PFSK-1 (cell line): ENCODE measurements at regions not wholly inside any gene's neighbourhood (a gene's known extent, or its start where the extent isn't known, plus 50 kb on each side); places are given as distances from the start of the nearest gene placed in this dataset.
A peak's percentile ranks its signal among the peaks of the same experiment; 100 is the strongest.

ENCODE experiments used
- FOXP2 ChIP-seq: optimal IDR thresholded peaks from 2 replicates; pipeline ENCODE3; 2011; ENCODE audit warnings: borderline replicate concordance, control low read depth, inconsistent platforms; ENCODE audit not compliant: insufficient read depth; ENCODE audit errors: extremely low read length, extremely low read depth
- POLR2AphosphoS5 ChIP-seq: IDR thresholded peaks from 2 replicates; pipeline ENCODE4 v1.6.1; 2012; ENCODE audit warnings: low read depth, mild to moderate bottlenecking, control low read depth, low read length, moderate library complexity
- SIN3A ChIP-seq: IDR thresholded peaks from 2 replicates; pipeline ENCODE4 v1.6.1; 2012; ENCODE audit warnings: mild to moderate bottlenecking, low read length, moderate library complexity, borderline replicate concordance; ENCODE audit not compliant: insufficient read depth
- TAF1 ChIP-seq: IDR thresholded peaks from 2 replicates; pipeline ENCODE4 v1.6.1; 2012; ENCODE audit warnings: low read length, control low read depth, borderline replicate concordance; ENCODE audit not compliant: insufficient read depth
- TF ChIP-seq, protein P1 (sequence below), 2 experiments: IDR thresholded peaks; 2 replicates each; pipeline versions ENCODE4 v1.6.1 to v1.8.0; 2011 to 2012; ENCODE audit warnings: low read depth in 2 of 2, low read length in 2 of 2, control low read depth in 1 of 2, inconsistent platforms in 1 of 2, mild to moderate bottlenecking in 1 of 2, moderate library complexity in 1 of 2; ENCODE audit not compliant: insufficient read depth in 1 of 2

- TF ChIP-seq, protein P1, sequence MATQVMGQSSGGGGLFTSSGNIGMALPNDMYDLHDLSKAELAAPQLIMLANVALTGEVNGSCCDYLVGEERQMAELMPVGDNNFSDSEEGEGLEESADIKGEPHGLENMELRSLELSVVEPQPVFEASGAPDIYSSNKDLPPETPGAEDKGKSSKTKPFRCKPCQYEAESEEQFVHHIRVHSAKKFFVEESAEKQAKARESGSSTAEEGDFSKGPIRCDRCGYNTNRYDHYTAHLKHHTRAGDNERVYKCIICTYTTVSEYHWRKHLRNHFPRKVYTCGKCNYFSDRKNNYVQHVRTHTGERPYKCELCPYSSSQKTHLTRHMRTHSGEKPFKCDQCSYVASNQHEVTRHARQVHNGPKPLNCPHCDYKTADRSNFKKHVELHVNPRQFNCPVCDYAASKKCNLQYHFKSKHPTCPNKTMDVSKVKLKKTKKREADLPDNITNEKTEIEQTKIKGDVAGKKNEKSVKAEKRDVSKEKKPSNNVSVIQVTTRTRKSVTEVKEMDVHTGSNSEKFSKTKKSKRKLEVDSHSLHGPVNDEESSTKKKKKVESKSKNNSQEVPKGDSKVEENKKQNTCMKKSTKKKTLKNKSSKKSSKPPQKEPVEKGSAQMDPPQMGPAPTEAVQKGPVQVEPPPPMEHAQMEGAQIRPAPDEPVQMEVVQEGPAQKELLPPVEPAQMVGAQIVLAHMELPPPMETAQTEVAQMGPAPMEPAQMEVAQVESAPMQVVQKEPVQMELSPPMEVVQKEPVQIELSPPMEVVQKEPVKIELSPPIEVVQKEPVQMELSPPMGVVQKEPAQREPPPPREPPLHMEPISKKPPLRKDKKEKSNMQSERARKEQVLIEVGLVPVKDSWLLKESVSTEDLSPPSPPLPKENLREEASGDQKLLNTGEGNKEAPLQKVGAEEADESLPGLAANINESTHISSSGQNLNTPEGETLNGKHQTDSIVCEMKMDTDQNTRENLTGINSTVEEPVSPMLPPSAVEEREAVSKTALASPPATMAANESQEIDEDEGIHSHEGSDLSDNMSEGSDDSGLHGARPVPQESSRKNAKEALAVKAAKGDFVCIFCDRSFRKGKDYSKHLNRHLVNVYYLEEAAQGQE (IDR thresholded peaks at IDR 0.05; ENCODE audit: insufficient read depth in 1 of 2, low read depth in 2 of 2, low read length in 2 of 2), result no peak
- TF ChIP-seq POLR2AphosphoS5 (no peak), TAF1 (no peak), SIN3A (peak; percentile 93; the same call in 1 of the 2 replicates), FOXP2 (no peak)
These were observed 323.2 kb upstream of the INTU start for GRCh38 chr4:127309369-127310102.

DNA sequence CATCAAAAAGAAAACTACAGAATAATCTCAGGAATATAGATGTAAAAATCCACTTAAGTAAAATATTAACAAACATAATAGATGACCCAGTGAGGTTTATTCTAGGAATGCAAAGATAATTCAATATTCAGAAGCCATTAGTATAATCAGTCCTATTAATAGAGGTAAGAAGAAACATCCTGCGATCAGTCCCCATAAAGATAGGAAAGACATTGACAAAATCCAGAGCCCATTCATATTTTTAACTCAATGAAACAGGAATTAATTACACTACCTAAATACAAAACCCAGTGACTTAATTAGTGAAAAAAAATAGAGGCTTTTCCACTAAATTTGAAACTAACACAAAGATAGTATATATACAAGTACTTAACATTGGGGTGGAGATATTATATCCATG is 321.4 kb upstream of the INTU start:
- no peak for TF ChIP-seq POLR2AphosphoS5
- TF ChIP-seq, protein P1 (IDR thresholded peaks at IDR 0.05; ENCODE audit: insufficient read depth in 1 of 2, low read depth in 2 of 2, low read length in 2 of 2), result no peak
- no peak for TF ChIP-seq TAF1
- no peak for TF ChIP-seq SIN3A
- no peak for TF ChIP-seq FOXP2

DNA sequence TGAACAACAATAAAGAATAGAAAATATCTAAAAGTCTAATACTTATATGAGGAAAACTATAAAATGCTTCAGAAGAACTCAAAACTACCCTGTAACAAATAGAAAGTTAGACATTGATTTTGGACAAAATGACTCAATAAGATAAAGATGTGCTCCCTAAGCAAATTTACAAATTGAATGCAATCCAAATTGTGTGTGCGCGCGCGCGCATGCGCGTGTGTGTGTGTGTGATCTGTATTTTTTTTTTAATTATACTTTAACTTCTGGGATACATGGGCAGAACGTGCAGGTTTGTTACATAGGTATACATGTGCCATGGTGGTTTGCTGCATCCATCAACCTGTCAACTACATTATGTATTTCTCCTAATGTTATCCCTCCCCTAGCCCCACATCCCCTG is 320.8 kb upstream of the INTU start:
- TF ChIP-seq SIN3A (no peak), POLR2AphosphoS5 (no peak), TAF1 (no peak), FOXP2 (no peak)
- TF ChIP-seq, protein P1 (IDR thresholded peaks at IDR 0.05; ENCODE audit: insufficient read depth in 1 of 2, low read depth in 2 of 2, low read length in 2 of 2), result no peak

- TF ChIP-seq POLR2AphosphoS5, result no peak
- TF ChIP-seq FOXP2, result no peak
- TF ChIP-seq, protein P1 (IDR thresholded peaks at IDR 0.05; ENCODE audit: insufficient read depth in 1 of 2, low read depth in 2 of 2, low read length in 2 of 2), result no peak
- no peak for TF ChIP-seq TAF1
- no peak for TF ChIP-seq SIN3A
These were observed 319.0 kb upstream of the INTU start for GRCh38 chr4:127313767-127314166.
